Stimulated activated naive CD4-positive, alpha-beta T cell treated with Interleukin-2 at 50 U/mL for 16 hours (primary cell): ENCODE measurements at regions not wholly inside any gene's neighbourhood (a gene's known extent, or its start where the extent isn't known, plus 50 kb on each side); places are given as distances from the start of the nearest gene placed in this dataset.
"Not testable (repeated sequence)": the region's sequence is repeated elsewhere in the genome, so short reads cannot be mapped to it uniquely, and the experiment has no call there.

Source experiments
- DNase-seq: peaks from one replicate; lab custom pipeline; 2025; lab: John Stamatoyannopoulos, UW

DNA sequence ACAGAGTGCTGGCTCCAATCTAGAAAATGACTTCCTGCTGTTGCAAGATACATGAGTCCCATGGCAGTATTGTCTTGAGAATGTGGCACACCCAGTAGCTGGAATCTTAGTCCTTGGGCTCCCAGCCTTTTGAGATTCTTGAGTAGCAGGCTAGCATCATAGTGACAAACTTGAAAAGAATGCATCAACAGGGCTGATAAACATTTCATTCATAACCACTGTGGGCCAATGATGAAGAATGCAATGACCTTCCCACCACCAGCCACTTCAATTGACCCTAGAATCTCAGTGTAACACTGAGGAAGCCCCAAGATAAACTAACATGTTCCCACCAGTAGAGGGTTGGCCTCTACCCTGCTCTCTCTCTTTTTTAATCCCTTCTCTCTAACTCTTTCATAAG, 329.3 kb downstream of the GBA3 start:
- DNase-seq = no peak

DNA sequence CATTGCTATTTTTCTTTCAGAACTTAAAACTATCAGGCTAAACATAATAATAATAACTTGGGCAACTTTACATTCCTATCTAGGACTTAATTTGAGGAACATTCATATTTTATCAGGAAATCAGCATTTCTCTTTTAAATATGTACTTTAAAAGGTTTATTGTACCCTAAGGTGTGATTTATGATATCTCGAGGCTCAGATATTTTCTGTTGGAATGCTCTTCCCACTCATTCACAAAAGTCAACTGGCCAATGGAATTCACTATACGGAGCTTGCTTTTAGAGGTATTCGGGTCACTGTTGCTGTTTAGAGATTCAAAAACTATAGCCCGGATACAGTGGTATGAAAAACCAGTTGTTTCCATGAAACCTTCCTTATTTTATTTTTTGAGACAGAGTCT, 328.3 kb downstream of the GBA3 start:
- no peak for DNase-seq

GRCh38 chr4:23020399-23020798, 327.7 kb downstream of the GBA3 start:
- DNase-seq = not testable (repeated sequence)

GRCh38 chr4:23016981-23017380, 324.2 kb downstream of the GBA3 start:
- DNase-seq = no peak

GRCh38 chr4:23015821-23016220, 323.1 kb downstream of the GBA3 start:
- no peak for DNase-seq

DNA sequence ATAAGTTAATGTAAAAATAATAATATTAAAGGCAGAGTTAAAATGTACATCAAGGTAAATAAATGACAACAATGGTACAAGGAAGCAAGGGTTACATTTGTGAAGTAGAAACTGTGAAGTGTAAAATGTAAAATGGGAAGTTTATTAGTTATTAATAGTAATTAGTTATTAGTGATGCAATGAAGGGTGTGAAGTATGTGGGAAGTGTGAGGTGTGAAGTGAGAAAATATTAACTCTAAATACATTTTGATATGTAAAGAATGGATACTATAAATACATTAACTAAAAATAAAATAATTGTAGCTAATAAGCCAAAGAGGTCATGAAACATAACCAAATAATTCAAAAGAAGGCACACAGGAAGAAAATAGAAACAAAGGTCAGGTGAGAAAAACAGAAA, 316.4 kb downstream of the GBA3 start:
- DNase-seq = no peak

DNA sequence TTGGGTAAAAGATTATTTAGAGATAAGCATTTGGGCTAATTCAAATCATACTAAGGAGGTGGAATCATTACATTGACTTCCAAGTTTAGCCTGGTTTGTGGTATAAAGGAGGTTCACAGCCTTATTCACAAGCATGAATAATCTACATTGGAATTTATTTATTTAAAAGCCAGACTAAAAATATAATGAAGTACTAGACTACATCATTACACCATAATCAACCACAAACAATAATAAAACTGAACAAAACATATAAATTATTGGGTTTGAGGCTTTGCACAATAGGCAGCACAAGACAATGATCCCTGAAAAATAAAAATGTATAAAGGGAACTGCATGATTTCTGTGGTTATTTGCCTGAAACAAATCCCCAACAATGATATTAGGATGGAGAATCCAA, 314.0 kb downstream of the GBA3 start:
- DNase-seq = no peak

DNA sequence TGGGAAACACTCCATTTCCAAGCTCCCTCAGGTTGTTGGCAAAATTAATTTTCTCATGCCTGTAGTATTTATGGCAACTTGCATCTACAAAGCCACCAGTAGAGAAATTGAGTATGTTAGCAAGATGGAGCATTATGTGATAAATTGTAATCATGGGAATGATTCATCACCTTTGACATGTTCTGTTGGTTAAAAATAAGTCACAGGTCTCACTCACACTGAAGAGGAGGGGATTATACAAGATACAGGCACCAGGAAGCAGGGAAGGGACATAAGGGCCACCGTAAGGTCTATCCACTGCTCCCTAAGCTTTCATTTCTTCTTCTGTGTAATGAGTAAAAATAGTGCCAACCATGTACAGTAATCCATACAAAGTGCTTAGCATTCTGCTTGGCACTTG, 313.0 kb downstream of the GBA3 start:
- DNase-seq = no peak

DNA sequence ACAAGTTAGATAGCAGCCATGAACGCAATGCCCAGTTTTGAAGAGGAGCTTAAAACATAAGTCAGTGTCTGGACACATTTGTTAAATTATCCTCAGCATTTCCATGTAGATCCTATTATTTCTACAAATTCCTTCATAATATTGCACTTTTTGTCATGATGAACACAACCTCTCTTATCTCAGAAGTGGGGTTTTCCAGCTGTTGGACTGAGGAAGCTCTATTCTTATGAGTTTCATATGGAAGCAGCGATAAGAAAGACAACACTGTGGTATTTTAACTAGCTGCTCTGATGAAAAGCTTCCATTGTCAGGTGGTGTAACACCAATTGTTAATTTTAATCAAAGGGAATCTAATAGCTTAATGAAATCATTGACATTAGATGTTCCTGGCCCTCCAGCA, 308.7 kb downstream of the GBA3 start:
- no peak for DNase-seq

- no peak for DNase-seq
These were observed 306.7 kb downstream of the GBA3 start for GRCh38 chr4:22999419-22999818.

DNA sequence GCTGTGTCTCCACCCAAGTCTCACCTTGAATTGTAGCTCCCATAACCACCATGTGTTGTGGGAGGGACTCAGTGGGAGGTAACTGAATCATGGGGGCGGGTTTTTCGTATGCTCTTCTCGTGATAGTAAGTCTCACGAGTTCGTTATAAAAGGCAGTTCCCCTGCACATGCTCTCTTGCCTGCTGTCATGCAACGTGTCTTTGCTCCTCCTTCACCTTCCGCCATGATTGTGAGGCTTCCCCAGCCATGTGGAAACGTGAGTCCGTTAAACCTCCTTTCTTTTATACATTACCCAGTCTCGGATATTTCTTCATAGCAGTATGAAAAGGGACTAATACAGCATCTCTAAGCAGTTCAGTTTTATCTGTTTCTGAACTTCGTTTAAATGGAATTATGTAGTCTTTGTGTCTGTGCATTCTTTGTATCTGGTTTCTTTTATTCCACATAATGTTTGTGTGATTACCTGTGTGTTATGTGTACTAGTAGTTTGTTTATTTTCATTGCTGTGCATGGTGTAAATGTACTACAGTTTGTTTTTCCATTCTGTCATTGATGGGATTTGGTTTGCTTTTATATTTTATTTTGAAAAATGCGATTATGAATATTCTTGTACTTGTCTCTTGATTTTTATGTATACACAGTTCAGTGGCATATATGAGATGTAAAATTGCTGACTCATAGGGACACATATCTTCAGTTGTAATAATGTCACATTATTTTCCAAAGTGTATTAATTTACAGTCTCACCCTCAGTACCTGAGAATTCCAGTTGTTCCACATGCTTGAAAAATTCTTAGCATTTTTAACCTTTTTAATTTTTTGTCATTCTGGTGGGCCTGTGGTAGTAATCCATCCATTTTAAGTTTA, 304.9 kb downstream of the GBA3 start:
- no peak for DNase-seq

DNA sequence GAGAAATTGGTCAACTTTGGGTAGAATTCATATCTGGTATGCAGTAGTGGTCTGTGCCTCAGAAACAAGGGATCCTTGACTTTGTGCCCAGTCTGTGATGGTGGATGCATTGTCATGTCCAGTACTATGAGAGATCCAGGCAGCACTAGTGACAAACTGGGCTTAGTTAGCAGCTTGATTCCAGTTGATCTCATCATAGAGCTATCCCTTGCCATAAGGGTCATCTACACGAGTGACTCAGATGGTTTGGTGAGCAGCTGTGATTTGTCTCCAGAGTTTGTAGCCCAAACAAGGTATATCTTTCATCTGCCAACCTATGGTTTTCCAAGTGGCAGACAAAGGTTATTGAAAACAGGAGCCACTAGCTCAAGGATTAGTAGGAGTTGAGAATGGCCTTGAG, 298.8 kb downstream of the GBA3 start:
- DNase-seq = no peak

GRCh38 chr4:22988526-22988925, 295.8 kb downstream of the GBA3 start:
- DNase-seq = no peak

GRCh38 chr4:22987870-22988269, 295.1 kb downstream of the GBA3 start:
- DNase-seq = no peak

DNA sequence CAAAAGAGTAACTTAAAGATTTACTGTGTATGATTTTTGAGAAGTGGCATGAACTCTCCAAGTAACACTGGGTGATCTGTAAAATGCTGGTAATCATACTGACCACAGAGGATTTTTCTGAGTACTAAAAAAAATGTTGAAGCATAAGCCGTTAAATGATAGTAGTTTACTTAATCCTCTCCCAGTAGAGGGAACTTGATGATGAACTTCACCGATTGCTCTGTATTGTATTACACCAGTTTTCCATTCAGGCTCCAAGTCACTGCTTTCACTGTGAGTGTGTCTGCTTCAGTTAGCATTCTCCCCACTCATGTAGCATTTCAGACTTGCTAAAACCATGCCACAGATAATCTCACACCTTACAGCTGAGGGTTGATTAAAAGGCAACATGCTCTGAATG, 294.1 kb downstream of the GBA3 start:
- no peak for DNase-seq

- DNase-seq = no peak
These were observed 293.5 kb downstream of the GBA3 start for GRCh38 chr4:22986262-22986661.

- no peak for DNase-seq
These were observed 291.7 kb downstream of the GBA3 start for GRCh38 chr4:22984390-22984789.

DNA sequence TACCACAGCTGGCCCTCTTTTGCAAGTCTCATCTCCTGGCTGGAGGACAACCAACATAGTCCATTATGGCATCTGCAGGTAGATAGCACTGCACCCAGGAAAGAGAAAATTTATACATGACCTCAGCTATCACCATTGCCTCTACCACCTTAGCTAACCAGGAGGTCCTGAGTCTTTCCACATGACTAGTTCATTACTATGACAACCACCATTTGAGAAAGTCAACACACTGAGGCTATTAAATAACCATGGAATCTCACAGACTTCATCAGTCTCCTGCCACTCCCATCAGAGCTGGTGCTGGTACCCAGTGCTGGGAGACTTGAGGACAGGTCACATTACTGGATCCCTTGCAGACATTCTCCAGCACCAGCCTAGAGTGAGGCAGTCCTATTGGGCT, 285.9 kb downstream of the GBA3 start:
- no peak for DNase-seq

DNA sequence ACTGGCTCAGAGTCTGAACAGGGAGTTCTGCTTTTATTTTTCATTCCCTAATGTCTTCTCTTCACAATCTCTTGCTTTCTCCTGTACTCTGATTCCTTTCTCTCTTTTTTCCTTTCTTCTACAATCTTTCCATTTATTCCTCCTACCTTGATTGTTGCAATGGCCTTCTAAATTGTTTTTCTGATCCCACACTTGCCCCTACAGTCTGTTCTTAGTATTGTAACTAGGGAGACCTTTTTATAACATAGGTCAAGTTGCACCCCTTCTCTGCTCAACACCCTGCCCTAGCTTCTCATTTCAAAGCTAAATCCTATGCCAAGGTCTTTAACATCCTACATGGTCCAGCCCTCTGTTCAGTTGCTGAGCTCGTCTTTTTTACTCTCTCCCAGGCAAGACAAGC, 277.9 kb downstream of the GBA3 start:
- no peak for DNase-seq

GRCh38 chr4:22969287-22969896, 276.7 kb downstream of the GBA3 start:
- DNase-seq = no peak

DNA sequence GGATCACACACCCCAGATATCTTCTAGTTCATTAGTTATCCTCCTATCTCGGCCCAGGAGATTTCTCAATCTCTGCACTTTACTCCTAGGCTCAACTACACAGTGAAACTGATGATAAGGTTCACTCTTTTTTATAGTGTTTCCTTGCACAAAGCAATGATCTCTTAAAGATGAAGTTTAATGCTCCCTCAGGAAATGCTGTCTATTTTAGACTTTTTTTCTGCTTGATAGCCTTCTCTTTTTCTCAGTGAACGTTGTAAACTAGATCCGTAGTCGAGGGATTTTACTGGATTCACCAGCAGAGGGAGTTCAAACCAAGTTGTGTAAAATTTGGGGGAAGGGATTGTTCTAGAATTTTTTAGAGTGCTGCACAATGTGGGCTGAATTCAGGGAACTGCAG, 269.6 kb downstream of the GBA3 start:
- no peak for DNase-seq

DNA sequence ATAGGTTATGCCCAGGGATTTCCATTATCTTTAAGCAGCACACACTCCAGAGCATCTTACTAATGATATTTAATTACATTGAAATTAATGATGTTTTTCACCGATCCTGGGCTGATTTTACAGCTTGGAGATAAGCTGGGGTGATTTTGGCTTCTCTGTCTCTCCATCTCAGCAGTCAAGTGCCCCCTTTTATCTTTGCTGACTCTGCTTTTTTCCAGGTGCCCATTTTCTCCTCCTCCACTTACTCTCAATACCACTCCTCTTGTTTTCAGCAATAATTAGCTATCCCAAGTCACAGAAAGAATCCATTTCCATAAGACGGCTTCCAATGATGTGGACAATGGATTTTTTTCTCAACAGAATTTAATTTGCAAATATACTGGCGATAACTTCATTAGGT, 266.7 kb downstream of the GBA3 start:
- DNase-seq = no peak

GRCh38 chr4:22957774-22958309, 265.1 kb downstream of the GBA3 start:
- DNase-seq = no peak
